Nephron (organoid): ENCODE measurements at regions not wholly inside any gene's neighbourhood (a gene's known extent, or its start where the extent isn't known, plus 50 kb on each side); places are given as distances from the start of the nearest gene placed in this dataset.
A peak's percentile ranks its signal among the peaks of the same experiment; 100 is the strongest.

Experiments used
- H3K27ac Mint-ChIP-seq, 3 experiments: 2 replicates each; pipeline ENCODE4 v1.8.0; 2020; ENCODE audit warnings: mixed read lengths in 3 of 3, mild to moderate bottlenecking in 2 of 3, moderate library complexity in 1 of 3
- H3K27me3 Mint-ChIP-seq: 2 replicates; pipeline ENCODE4 v1.8.0; 2021; ENCODE audit warnings: low read depth, mild to moderate bottlenecking, moderate library complexity, mixed read lengths
- H3K36me3 Mint-ChIP-seq: 2 replicates; pipeline ENCODE4 v1.8.0; 2020; ENCODE audit warnings: low read depth, mixed read lengths
- H3K4me1 Mint-ChIP-seq: 2 replicates; pipeline ENCODE4 v1.8.0; 2020; ENCODE audit warnings: mixed read lengths
- H3K4me3 Mint-ChIP-seq, 3 experiments: 2 replicates each; pipeline ENCODE4 v1.8.0; 2020; ENCODE audit warnings: mild to moderate bottlenecking in 3 of 3, mixed read lengths in 3 of 3, moderate library complexity in 2 of 3
- H3K9me3 Mint-ChIP-seq: 2 replicates; pipeline ENCODE4 v1.8.0; 2020; ENCODE audit warnings: mixed read lengths
- CTCF ChIP-seq, 3 experiments: fragments of 200-600 bp; sonication (generic); IDR thresholded peaks; one replicate each; pipeline ENCODE4 v1.5.0; 2021; ENCODE audit warnings: antibody characterized with exemption in 3 of 3; ENCODE audit not compliant: unreplicated experiment in 3 of 3

- no peak for TF ChIP-seq CTCF (IDR thresholded peaks at IDR 0.05; ENCODE audit: unreplicated experiment in 3 of 3)
- Mint-ChIP-seq H3K4me3 (no peak overlapping the region), H3K9me3 (no peaks in the 10 kb centered on the region), H3K27ac (no peak overlapping the region), H3K4me1 (no peaks in the 10 kb centered on the region), H3K27me3 (peaks cover 4% of the 10 kb centered on the region), H3K36me3 (no peaks in the 10 kb centered on the region)
Observed at GRCh38 chr6:81570681-81571080, 181.8 kb downstream of the TENT5A start.

GRCh38 chr6:81568973-81569372 lies 183.5 kb downstream of the TENT5A start:
- no peaks in the 10 kb centered on the region for H3K36me3 Mint-ChIP-seq
- peaks cover 4% of the 10 kb centered on the region for H3K27me3 Mint-ChIP-seq
- H3K27ac Mint-ChIP-seq, result no peak overlapping the region
- no peak overlapping the region for H3K4me3 Mint-ChIP-seq
- TF ChIP-seq CTCF (IDR thresholded peaks at IDR 0.05; ENCODE audit: unreplicated experiment in 3 of 3), result no peak
- H3K9me3 Mint-ChIP-seq, result no peaks in the 10 kb centered on the region
- H3K4me1 Mint-ChIP-seq, result no peaks in the 10 kb centered on the region

- no peaks in the 10 kb centered on the region for H3K27me3 Mint-ChIP-seq
- no peak overlapping the region for H3K4me3 Mint-ChIP-seq
- H3K36me3 Mint-ChIP-seq, result no peaks in the 10 kb centered on the region
- no peak overlapping the region for H3K27ac Mint-ChIP-seq
- peaks cover 6% of the 10 kb centered on the region for H3K4me1 Mint-ChIP-seq
- no peak for TF ChIP-seq CTCF (IDR thresholded peaks at IDR 0.05; ENCODE audit: unreplicated experiment in 3 of 3)
- H3K9me3 Mint-ChIP-seq, result no peaks in the 10 kb centered on the region
Observed at GRCh38 chr6:81565071-81565470, 187.4 kb downstream of the TENT5A start.

- no peaks in the 10 kb centered on the region for H3K27me3 Mint-ChIP-seq
- no peaks in the 10 kb centered on the region for H3K9me3 Mint-ChIP-seq
- H3K27ac Mint-ChIP-seq, result no peak overlapping the region
- peaks cover 6% of the 10 kb centered on the region for H3K4me1 Mint-ChIP-seq
- TF ChIP-seq CTCF (IDR thresholded peaks at IDR 0.05; ENCODE audit: unreplicated experiment in 3 of 3), result no peak
- H3K4me3 Mint-ChIP-seq, result no peak overlapping the region
- H3K36me3 Mint-ChIP-seq, result no peaks in the 10 kb centered on the region
Observed at GRCh38 chr6:81564470-81565068, 187.9 kb downstream of the TENT5A start.

GRCh38 chr6:81562169-81562568 lies 190.3 kb downstream of the TENT5A start:
- Mint-ChIP-seq H3K27me3 (no peaks in the 10 kb centered on the region), H3K9me3 (no peaks in the 10 kb centered on the region), H3K4me1 (peaks cover 6% of the 10 kb centered on the region), H3K4me3 (peak overlapping the region in 2 of 3 experiments; percentile 11 to 17), H3K27ac (peak overlapping the region; percentile 37 to 88 (median 82)), H3K36me3 (no peaks in the 10 kb centered on the region)
- TF ChIP-seq CTCF (IDR thresholded peaks at IDR 0.05; ENCODE audit: unreplicated experiment in 3 of 3), result no peak

- peaks cover 8% of the 10 kb centered on the region for H3K4me1 Mint-ChIP-seq
- no peaks in the 10 kb centered on the region for H3K9me3 Mint-ChIP-seq
- peak overlapping the region; percentile 37 to 88 (median 82) for H3K27ac Mint-ChIP-seq
- no peaks in the 10 kb centered on the region for H3K27me3 Mint-ChIP-seq
- TF ChIP-seq CTCF (IDR thresholded peaks at IDR 0.05; ENCODE audit: unreplicated experiment in 3 of 3), result no peak
- H3K36me3 Mint-ChIP-seq, result no peaks in the 10 kb centered on the region
- no peak overlapping the region for H3K4me3 Mint-ChIP-seq
Observed at GRCh38 chr6:81561731-81562130, 190.8 kb downstream of the TENT5A start.
